ENCODE measurements at regions not wholly inside any gene's neighbourhood (a gene's known extent, or its start where the extent isn't known, plus 50 kb on each side); places are given as distances from the start of the nearest gene placed in this dataset.

DNA sequence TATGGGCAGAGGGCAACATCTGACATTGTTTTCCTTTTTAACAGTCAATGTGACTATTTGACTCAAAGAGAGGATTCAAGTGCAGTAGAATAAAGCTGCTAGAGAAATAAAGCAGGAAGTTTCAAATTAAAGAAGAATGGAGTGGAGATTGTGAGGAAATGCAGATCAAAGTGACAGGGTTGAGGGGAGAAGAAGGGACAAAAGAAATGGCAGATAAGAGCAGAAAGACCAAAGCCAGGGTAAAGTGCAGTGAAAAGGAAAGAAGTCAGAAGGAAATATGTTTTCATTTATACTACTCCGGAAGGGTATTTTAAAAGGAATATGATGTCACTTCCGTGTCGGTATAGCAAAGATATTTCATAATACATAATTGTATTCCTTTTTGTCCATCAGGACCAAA, 297.5 kb upstream of the CRIM1 start:
- TF ChIP-seq, protein P1, sequence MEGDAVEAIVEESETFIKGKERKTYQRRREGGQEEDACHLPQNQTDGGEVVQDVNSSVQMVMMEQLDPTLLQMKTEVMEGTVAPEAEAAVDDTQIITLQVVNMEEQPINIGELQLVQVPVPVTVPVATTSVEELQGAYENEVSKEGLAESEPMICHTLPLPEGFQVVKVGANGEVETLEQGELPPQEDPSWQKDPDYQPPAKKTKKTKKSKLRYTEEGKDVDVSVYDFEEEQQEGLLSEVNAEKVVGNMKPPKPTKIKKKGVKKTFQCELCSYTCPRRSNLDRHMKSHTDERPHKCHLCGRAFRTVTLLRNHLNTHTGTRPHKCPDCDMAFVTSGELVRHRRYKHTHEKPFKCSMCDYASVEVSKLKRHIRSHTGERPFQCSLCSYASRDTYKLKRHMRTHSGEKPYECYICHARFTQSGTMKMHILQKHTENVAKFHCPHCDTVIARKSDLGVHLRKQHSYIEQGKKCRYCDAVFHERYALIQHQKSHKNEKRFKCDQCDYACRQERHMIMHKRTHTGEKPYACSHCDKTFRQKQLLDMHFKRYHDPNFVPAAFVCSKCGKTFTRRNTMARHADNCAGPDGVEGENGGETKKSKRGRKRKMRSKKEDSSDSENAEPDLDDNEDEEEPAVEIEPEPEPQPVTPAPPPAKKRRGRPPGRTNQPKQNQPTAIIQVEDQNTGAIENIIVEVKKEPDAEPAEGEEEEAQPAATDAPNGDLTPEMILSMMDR (IDR thresholded peaks at IDR 0.05) = no peak
- no peak for TF ChIP-seq POLR2AphosphoS5 (IDR thresholded peaks at IDR 0.05)
- TF ChIP-seq POLR2A (IDR thresholded peaks at IDR 0.05) = no peak
- no peak for TF ChIP-seq EP300 (IDR thresholded peaks at IDR 0.05)
